ENCODE measurements at regions not wholly inside any gene's neighbourhood (a gene's known extent, or its start where the extent isn't known, plus 50 kb on each side); places are given as distances from the start of the nearest gene placed in this dataset.

- TF ChIP-seq CTCF (IDR thresholded peaks at IDR 0.05; ENCODE audit: insufficient read depth, low read length) (no peak), POLR2AphosphoS5 (IDR thresholded peaks at IDR 0.05; ENCODE audit: low read depth) (no peak), GABPA (IDR thresholded peaks at IDR 0.05; ENCODE audit: low read depth) (no peak)
- TF ChIP-seq, protein P1, sequence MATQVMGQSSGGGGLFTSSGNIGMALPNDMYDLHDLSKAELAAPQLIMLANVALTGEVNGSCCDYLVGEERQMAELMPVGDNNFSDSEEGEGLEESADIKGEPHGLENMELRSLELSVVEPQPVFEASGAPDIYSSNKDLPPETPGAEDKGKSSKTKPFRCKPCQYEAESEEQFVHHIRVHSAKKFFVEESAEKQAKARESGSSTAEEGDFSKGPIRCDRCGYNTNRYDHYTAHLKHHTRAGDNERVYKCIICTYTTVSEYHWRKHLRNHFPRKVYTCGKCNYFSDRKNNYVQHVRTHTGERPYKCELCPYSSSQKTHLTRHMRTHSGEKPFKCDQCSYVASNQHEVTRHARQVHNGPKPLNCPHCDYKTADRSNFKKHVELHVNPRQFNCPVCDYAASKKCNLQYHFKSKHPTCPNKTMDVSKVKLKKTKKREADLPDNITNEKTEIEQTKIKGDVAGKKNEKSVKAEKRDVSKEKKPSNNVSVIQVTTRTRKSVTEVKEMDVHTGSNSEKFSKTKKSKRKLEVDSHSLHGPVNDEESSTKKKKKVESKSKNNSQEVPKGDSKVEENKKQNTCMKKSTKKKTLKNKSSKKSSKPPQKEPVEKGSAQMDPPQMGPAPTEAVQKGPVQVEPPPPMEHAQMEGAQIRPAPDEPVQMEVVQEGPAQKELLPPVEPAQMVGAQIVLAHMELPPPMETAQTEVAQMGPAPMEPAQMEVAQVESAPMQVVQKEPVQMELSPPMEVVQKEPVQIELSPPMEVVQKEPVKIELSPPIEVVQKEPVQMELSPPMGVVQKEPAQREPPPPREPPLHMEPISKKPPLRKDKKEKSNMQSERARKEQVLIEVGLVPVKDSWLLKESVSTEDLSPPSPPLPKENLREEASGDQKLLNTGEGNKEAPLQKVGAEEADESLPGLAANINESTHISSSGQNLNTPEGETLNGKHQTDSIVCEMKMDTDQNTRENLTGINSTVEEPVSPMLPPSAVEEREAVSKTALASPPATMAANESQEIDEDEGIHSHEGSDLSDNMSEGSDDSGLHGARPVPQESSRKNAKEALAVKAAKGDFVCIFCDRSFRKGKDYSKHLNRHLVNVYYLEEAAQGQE (IDR thresholded peaks at IDR 0.05; ENCODE audit: insufficient replicate concordance, low read depth) = no peak
These were observed 320.0 kb upstream of the PCDH18 start for GRCh38 chr4:137852326-137852725.
